HG03139 (cell line): ENCODE measurements at regions not wholly inside any gene's neighbourhood (a gene's known extent, or its start where the extent isn't known, plus 50 kb on each side); places are given as distances from the start of the nearest gene placed in this dataset.
"Not testable (repeated sequence)": the region's sequence is repeated elsewhere in the genome, so short reads cannot be mapped to it uniquely, and the experiment has no call there.

Experiments
- ATAC-seq: cut with Tn5 transposase; IDR thresholded peaks from one replicate; pipeline ENCODE4 v1.9.1; 2021; ENCODE audit not compliant: unreplicated experiment

DNA sequence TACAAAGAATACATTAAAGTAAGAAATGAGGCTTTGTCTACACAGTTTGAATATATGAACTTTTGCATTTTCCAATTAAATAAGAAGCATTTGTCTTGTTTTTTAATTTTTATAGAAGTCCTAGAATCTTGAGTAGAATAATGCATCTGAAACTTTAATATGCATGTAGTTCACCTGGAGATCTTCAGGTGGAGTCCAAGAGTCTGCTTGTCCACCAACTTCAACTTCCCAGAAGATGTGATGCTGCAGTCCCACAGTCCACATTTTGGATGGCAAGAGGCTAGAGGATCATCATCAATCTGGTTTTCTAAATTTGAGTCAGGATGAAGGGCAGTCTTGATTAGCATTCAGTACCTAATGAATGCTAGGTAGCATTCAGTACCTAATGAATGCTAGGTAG lies 357.6 kb upstream of the SOX2 start:
- no peak for ATAC-seq

DNA sequence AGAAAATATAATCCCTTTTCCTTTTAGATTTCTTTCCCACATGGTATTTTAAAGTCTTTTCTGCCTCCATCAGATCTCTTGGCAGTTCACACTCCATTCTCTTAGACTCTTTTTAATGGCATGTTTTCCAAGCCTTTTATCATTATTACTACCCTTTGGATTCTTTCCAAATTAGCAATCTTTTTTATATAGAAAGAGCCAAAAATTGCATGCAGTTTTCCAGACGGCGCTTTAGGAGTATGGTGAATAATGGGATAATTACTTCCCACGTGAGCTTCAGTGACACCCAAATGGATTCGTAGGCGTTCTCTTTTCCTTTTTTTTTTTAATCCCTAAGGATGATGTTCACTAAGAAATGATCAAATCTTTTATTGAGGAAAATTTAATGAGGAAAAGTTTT lies 354.8 kb upstream of the DNAJC19 start:
- no peak for ATAC-seq

DNA sequence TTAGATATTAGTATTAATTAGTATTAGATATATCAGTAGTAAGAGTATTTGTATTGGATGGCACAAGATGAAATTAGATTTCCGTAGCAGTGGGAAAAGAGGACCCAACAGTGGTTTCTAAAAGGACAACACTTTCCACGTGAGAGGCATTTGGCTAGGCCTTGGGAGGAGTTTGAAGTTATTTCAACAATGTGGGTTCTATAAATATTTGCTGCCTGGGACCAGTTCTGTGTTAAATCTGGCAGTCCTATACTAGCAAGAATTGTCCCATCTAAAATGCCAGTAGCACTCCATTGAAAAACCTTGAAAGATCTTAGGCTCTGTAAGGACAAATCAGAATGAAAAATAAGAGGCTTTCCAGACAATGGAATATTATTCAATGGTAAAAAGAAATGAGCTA lies 347.1 kb upstream of the DNAJC19 start:
- ATAC-seq = no peak

DNA sequence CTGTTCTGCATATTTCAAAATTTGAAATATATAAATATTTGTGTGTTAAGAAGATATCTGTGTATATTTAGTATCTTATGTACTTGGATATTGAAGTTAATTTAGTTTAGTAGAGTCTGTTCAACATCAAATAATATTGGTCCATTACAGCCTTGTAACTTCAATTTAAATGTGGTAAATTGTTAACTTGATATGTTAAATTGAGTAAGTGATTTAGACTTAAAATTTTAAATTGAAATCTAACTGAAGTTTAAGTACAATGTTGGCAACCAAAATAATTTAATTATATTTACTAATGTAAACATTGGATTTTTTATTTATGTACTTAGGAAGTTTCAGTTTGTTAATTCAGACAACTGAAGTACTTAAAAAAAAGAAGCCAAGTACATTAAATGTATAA lies 343.9 kb upstream of the DNAJC19 start:
- no peak for ATAC-seq

DNA sequence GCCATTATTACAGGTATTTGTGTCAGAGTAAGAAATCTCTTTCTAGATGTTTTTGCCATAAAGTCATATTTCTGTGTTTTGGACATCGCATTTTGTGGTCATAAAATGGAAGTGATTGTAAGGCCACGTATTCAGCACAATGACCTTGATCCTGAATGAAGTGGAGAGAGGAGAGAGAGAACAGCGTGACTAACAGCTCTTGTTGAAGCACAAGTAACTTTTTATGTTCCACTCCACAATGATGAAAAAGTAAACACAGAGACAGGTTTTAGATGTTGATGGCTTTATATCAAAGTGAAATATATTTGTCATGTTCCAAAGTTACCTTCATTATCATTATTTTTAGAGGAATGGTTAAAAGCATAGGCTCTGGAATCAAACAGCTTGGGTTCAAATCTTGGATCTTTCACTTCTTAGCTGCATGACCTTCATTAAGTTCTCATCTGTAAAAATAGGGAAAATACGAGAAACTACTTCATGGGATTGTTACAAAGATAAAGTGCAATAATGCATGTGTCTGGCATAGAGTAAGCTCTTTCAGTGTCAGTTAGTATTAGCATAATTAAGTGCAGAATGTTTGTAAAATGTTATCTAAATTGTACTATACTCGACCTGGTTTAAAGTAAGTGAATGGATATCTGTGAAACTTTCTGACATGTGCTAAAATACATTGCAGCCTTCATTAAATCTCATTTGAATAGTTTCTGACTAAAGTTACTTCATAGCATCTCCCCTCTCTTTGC lies 341.5 kb upstream of the DNAJC19 start:
- ATAC-seq = no peak

DNA sequence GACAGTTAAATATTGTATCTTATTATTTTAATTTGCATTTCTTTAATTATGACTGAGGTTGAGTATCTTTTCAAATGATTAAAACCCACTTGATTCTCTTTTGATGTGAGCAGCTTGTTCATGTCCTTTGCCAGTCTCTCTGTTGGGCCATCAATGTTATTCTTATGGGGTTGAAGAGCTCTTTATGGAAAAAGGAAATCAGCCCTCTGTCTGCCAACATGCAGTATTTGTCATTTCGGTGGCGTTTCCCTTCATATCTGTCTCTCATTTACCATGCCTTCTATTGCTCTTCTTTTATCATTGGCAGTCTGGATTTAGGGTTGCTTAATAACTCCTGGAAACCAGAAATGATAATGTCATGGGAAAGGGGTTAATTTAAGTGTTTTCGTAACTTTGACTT lies 340.7 kb upstream of the DNAJC19 start:
- no peak for ATAC-seq

DNA sequence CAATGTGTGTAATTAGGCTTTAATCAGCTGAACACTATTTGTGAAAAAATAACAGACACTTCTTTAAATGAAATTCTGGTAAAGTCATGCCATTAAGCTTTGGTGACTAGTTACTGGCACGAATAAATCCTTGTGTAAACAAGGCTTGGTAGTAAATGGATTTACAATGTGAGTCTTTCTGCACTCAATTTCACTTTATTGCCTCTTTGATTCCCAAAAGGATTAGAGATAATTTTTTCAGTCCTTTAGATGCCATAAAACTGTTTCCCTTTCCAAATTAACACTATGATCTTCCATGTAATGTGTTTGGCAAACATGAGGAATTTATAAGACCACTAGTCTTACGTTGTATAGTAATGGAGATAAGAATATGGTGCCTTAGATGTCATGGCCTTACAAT lies 339.5 kb upstream of the DNAJC19 start:
- ATAC-seq = no peak

DNA sequence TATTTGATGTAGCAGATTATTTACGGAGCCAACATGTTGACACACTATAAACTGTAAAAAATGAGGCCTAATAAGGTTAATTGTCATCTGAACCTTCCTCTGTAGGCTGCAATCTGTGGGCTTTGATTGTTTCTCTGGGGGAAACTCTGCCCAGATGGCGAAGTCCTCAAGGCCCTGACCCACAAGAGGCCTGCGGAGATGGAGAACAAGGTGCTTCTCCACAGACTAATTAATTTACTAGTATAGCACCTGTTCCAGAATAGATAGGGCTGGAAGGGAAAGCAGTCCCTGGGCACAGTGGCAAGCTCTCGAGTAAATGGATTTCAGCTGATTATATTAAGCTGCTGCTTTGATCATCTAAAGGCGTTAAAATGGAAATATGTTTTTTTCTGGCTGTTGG lies 338.8 kb upstream of the DNAJC19 start:
- no peak for ATAC-seq

DNA sequence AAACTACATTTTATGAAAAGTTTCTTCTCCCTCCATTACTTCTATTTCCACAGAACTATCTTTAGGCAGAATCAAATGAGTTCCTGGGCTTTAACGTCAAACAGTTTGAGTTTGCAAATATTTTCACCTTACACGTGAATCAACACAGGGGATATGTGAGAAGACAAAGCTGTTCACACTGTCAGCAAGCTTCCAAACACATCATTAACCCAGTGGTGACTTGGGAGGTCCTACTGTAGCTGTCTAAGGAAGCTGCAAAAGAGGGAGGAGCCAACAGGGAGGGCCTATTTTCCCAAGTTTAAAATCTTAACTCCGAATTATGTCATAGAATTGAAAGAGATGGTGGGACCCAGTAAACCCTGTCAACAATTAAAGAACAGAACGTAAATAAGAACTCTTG lies 337.8 kb upstream of the DNAJC19 start:
- ATAC-seq = no peak

DNA sequence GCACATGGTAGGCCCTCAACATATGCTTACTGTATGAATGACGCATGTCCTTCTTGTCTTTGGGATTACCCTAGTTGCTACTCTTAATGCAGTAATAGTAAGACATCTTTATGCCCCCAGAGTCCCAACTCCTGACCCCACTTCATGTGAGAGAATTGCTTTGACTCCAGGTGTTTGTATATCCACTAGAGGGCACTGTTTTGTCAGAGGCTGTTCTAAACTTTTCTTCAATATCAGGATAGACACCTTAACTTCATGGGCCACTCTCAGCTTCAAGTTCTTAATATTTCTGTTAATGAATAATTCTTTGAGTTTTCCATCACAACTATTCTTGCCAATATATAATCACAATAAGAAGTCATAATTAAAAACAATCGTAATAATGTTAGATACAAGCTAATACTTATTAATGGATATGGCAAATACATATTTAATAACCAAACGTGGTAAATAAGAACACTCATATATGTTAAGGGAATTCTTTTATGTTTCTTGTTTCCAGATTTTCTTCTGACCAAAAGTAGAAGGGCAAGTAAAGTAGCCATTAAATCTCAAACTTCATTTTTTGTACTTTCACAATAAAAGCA lies 337.2 kb upstream of the DNAJC19 start:
- ATAC-seq = no peak

DNA sequence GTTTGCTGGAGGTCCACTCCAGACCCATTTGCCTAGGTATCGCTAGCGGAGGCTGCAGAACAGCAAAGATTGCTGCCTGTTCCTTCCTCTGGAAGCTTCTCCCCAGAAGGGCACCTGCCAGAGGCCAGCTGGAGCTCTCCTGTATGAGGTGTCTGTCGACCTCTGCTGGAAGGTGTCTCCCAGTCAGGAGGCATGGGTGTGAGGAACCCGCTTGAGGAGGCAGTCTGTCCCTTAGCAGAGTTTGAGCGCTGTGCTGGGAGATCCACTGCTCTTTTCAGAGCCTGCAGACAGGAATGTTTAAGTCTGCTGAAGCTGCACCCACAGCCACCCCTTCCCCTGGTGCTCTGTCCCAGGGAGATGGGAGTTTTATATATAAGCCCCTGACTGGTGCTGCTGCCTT lies 335.0 kb upstream of the DNAJC19 start:
- not testable (repeated sequence) for ATAC-seq

DNA sequence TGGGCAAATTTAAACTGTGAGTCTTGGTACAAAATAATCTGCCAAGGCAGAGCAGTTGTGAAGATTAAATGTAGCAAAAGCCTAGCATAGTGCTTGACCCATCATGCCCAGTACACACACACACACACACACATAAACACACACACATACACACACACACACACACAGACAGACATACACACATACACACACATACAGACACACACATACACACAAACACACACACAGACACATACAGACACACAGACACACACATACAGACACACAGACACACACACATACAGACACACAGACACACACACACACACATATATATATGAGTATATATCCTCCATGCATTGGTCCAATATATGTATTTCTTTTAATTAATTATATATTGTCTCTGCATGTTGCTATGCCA lies 328.8 kb upstream of the DNAJC19 start:
- no peak for ATAC-seq

DNA sequence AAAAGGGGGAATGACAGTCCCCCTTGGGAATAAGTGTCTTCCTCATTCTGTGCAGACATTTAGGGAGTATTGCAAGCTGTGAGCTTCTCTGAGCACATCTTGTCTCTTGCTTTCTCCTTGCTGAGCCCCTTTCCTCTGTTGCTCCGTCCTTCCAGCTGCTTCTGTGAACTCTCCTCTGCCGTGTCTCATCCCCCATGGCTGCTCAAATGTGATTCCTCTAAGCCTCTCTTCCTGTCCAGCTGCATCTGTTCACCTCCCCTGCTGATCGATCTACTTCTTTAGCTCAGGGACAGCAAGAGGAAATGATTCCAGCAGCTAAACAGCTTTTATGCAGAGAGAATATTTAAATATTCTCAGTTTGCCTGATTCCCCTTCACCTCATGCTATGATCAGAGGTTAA lies 328.0 kb upstream of the DNAJC19 start:
- no peak for ATAC-seq

DNA sequence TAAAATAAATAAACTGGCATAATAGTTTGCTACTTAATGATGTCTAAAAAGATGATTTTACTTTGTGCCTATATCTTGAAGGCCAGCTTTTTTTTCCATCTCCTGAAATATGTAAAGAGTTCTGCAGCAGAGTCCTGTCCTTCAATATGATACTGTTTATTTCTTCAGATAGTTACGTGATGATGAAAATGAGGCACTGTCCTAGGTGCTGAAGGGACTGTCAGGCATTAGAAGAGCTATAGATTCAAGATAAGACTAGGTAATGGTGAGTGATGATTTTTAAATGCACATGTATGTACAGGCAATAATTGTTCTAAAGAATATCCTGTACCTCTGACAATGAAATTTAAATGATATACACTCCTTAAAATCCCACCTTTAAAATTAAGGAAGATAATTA lies 326.9 kb upstream of the DNAJC19 start:
- no peak for ATAC-seq

DNA sequence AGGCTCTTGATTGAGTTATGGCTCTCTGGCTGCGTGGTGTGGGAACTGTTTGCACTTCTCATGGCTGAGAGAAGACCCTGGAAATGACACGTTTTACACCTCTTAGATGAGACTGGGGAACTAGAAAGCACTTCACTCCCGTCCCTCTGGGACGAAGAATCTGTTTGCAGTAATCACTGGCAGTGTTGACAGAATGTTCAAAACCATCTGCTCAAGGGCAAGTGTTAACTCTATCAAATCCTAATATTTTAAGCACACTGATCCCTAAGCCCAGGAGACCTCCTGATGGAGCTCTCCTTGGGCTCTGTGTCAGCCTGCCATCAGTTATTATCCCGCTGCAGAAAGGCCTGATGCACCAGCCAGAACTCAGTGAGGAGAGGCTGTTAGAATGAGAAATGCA lies 323.8 kb upstream of the DNAJC19 start:
- ATAC-seq = no peak

DNA sequence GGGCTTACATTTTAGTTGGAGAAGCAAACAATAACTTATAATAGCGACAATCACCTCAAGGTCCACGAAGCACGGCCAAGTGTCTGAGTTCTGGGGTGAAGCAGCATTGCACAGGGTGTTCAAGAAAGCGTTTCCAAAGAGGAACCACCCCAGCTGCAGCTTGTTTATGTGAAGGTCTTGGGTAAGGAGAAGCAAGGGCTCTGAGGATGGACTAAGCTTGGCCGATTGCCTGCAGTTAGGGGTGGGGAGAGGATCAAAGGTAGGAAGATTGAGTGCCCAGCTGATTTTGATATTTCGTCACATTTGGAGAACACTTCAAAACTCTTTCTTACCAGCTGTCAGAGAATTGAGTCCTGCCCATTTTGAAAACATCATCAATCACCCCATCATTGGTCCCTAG lies 321.6 kb upstream of the DNAJC19 start:
- no peak for ATAC-seq

DNA sequence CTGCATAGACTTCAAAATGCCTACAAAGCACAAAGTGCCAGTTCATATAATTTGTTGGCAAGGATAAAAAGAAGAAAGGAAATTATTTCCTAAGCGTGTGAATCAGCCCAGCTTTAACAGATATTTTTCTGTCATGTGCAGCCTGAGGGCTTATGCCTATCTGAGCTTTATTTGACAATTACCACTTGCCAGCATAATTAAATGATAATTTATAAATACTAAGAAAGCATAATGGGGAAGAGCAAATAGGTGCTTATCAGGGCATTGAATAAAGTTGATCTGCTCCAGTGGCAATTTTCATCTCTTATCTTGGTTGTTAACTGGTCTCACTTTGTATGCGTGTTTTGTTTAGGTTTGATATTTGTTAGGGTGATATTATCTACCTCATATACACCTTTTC lies 313.4 kb upstream of the DNAJC19 start:
- no peak for ATAC-seq

DNA sequence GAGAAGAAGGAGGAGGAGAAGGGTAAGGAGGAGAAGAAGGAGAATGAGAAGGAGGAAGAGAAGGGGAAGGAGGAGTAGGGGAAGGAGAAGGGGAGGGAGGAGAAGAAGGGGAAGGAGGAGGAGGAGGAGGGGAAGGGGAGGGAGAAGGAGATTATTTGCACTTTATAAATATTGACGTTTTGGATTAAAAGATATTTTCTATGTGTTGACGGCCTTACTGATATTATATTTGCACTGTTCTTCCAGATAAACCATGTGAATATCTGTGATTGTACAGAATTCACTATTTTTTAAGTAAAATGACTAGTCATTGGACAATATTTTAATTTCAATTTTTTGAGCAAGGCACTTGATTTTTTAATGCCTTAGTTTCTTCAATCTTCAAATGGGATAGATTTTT lies 310.5 kb upstream of the DNAJC19 start:
- no peak for ATAC-seq

DNA sequence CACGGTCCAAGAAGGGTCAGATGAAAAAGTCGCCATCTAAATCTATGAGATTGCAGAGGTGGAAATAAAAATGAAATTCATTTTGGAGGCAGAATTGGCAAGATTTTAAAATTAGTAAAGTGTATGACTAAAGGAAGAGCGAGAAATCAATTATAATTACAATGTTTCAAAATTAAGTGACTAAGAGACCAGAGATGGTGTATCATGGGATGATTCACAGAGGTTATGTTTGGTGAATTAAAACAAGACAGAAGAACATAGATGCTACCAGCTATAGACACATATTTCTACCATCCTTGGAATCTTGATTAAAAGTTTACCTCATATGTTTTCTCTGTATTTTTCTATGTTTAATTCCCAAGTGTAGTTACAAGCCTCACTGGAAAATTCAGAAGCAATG lies 308.9 kb upstream of the DNAJC19 start:
- no peak for ATAC-seq

DNA sequence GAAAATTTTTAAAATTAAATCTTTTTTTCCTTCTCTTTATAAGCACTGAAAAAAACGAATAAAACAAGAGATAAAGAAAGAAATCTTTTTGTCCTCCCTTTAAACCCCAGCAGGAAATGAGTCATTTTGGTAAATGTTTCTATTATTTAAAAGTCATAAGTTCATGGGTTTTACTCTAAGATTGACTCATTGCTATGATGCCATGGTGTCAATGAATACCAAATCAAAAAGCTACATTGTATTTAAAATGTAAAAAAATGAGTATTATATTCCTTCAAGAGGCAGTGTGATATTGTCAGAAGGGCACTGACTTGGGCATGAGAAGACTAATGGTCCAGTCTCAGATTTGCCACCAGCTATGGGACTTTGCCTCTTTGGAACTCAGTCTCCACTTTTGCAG lies 303.4 kb upstream of the DNAJC19 start:
- peak; percentile 77 for ATAC-seq

DNA sequence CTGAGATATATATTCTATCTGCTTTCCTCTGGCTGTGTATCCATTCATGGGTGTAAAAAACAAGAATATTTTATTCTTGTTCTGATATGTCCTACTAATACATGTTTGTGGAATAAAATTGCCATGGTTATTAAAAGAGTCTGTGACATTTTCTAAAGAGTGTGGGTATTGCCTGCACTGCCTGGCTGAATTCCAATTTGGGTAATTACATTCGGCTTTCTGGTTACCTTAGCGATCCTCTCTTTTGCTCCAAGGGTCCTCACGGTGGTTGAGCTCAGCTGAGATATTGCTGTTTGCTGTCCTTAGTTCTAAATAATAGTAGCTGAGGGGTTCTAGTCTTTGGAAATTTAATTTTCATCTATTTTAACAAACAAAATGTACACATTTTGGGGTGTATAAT lies 301.4 kb upstream of the DNAJC19 start:
- ATAC-seq = no peak

DNA sequence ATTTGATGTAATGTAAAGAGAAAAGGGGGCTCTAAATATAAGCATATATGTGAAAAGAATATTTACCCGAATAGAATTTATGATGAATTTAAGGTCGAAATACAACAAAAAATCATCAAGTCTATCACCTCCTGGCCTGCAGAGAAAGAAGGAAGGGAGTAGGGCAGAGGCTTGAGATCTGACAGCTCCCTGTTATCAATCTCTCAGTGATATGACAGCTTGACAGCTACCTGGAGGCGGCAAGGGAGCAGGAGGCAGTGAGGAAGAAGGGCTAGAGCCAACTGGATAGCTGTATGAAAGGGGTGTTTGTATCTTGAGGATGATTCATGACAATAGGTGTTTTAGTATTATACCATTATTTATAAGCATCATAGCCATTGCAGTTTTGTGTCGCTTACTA lies 299.8 kb upstream of the DNAJC19 start:
- ATAC-seq = no peak

DNA sequence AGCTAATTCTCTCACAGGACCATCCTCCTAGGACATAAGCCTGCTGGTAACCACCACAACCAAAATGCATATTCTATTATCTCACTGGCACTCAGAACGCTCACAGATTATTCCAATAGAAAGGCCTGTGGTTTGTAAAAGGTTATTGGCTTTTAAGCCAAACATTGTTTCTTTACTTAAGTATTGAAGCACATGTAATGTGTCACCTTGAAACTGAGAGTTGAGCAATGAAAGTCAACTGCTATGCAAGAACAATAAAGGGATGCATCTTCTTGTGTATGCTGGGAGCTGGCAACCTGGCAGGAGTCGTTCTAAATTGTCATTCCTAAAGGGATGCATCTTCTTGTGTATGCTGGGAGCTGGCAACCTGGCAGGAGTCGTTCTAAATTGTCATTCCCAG lies 298.6 kb upstream of the DNAJC19 start:
- no peak for ATAC-seq
